SH-SY5Y (cell line): ENCODE measurements at regions not wholly inside any gene's neighbourhood (a gene's known extent, or its start where the extent isn't known, plus 50 kb on each side); places are given as distances from the start of the nearest gene placed in this dataset.

ENCODE experiments used
- GATA2 ChIP-seq: IDR thresholded peaks from 2 replicates; pipeline ENCODE4 v1.6.1; 2011; ENCODE audit warnings: mild to moderate bottlenecking, low read depth, low read length
- GATA3 ChIP-seq: IDR thresholded peaks from 2 replicates; pipeline ENCODE4 v1.6.1; 2011; ENCODE audit warnings: low read depth, mild to moderate bottlenecking, low read length, moderate library complexity

- no peak for TF ChIP-seq GATA2
- no peak for TF ChIP-seq GATA3
These were observed 999.7 kb upstream of the PIK3C3 start for GRCh38 chr18:40955351-40955750.
